SK-N-SH treated with all-trans-retinoic acid at 6 μM for 48 hours (cell line): ENCODE measurements at regions not wholly inside any gene's neighbourhood (a gene's known extent, or its start where the extent isn't known, plus 50 kb on each side); places are given as distances from the start of the nearest gene placed in this dataset.

Experiments
- ATAC-seq: fragments of 200-7000 bp; cut with Tn5 transposase; 3 replicates; pipeline ENCODE4 v1.9.1; 2020; ENCODE audit warnings: mild to moderate bottlenecking, moderate library complexity
- ARNTL ChIP-seq: fragments of 450-650 bp; formaldehyde crosslinking; IDR thresholded peaks from 2 replicates; pipeline ENCODE4 v1.5.0; 2020; ENCODE audit warnings: low read depth, mild to moderate bottlenecking, moderate library complexity, borderline replicate concordance
- CSDC2 ChIP-seq: fragments of 250-450 bp; sonication (Bioruptor Pico); IDR thresholded peaks from 2 replicates; pipeline ENCODE4 v1.5.0; 2020; ENCODE audit warnings: mild to moderate bottlenecking, moderate library complexity
- ESRRG ChIP-seq: fragments of 250-450 bp; sonication (Bioruptor Pico); IDR thresholded peaks from 2 replicates; pipeline ENCODE4 v1.6.1; 2021; ENCODE audit warnings: mild to moderate bottlenecking
- ISL1 ChIP-seq: fragments of 250-450 bp; sonication (Bioruptor Pico); IDR thresholded peaks from 2 replicates; pipeline ENCODE4 v2.1.2; 2022; ENCODE audit warnings: mild to moderate bottlenecking, moderate library complexity
- OSR1 ChIP-seq: fragments of 250-450 bp; sonication (Bioruptor Pico); IDR thresholded peaks from 2 replicates; pipeline ENCODE4 v1.8.0; 2022; ENCODE audit warnings: moderate library complexity, mild to moderate bottlenecking, inconsistent platforms
- PATZ1 ChIP-seq: fragments of 250-450 bp; sonication (Bioruptor Pico); IDR thresholded peaks from 2 replicates; pipeline ENCODE4 v1.8.0; 2020; ENCODE audit warnings: mild to moderate bottlenecking, moderate library complexity, borderline replicate concordance
- POU6F1 ChIP-seq: fragments of 250-450 bp; sonication (Bioruptor Pico); IDR thresholded peaks from 2 replicates; pipeline ENCODE4 v1.8.0; 2021; ENCODE audit warnings: low read depth, mild to moderate bottlenecking, moderate library complexity, borderline replicate concordance
- SNAI2 ChIP-seq: fragments of 250-450 bp; sonication (Bioruptor Pico); IDR thresholded peaks from 2 replicates; pipeline ENCODE4 v1.5.0; 2020; ENCODE audit warnings: mild to moderate bottlenecking, moderate library complexity
- TCF4 ChIP-seq: fragments of 250-450 bp; sonication (Bioruptor Pico); IDR thresholded peaks from 2 replicates; pipeline ENCODE4 v1.8.0; 2021; ENCODE audit warnings: mild to moderate bottlenecking, moderate library complexity, borderline replicate concordance
- ZC3H10 ChIP-seq: fragments of 250-450 bp; sonication (Bioruptor Pico); IDR thresholded peaks from 2 replicates; pipeline ENCODE4 v1.5.1; 2021; ENCODE audit warnings: mild to moderate bottlenecking, moderate library complexity
- ZFP3 ChIP-seq: fragments of 250-450 bp; sonication (Bioruptor Pico); IDR thresholded peaks from 2 replicates; pipeline ENCODE4 v1.5.0; 2020; ENCODE audit warnings: mild to moderate bottlenecking, moderate library complexity
- ZFP30 ChIP-seq: fragments of 450-650 bp; formaldehyde crosslinking; IDR thresholded peaks from 2 replicates; pipeline ENCODE4 v1.5.0; 2022; ENCODE audit warnings: mild to moderate bottlenecking, moderate library complexity
- ZNF8 ChIP-seq: fragments of 450-650 bp; formaldehyde crosslinking; IDR thresholded peaks from 2 replicates; pipeline ENCODE4 v1.5.0; 2020; ENCODE audit warnings: mild to moderate bottlenecking, moderate library complexity
- TF ChIP-seq, protein P1 (sequence below): fragments of 250-450 bp; sonication (Bioruptor Pico); IDR thresholded peaks from 2 replicates; pipeline ENCODE4 v1.5.1; 2020; ENCODE audit warnings: low read depth, mild to moderate bottlenecking, moderate library complexity

- TF ChIP-seq PATZ1 (no peak), ZC3H10 (CRISPR knock-in tag) (no peak), ARNTL (CRISPR knock-in tag) (no peak), SNAI2 (CRISPR knock-in tag) (no peak), ZFP3 (CRISPR knock-in tag) (peak; percentile 44; the same call in 1 of the 2 replicates), OSR1 (CRISPR knock-in tag) (no peak), ZNF8 (CRISPR knock-in tag) (no peak)
- TF ChIP-seq, protein P1, sequence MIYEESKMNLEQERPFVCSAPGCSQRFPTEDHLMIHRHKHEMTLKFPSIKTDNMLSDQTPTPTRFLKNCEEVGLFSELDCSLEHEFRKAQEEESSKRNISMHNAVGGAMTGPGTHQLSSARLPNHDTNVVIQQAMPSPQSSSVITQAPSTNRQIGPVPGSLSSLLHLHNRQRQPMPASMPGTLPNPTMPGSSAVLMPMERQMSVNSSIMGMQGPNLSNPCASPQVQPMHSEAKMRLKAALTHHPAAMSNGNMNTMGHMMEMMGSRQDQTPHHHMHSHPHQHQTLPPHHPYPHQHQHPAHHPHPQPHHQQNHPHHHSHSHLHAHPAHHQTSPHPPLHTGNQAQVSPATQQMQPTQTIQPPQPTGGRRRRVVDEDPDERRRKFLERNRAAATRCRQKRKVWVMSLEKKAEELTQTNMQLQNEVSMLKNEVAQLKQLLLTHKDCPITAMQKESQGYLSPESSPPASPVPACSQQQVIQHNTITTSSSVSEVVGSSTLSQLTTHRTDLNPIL (CRISPR knock-in tag): no peak
- peak; percentile 76 for ATAC-seq
Measured at GRCh38 chr12:116454950-116455447, 104.2 kb upstream of the MAP1LC3B2 start.

DNA sequence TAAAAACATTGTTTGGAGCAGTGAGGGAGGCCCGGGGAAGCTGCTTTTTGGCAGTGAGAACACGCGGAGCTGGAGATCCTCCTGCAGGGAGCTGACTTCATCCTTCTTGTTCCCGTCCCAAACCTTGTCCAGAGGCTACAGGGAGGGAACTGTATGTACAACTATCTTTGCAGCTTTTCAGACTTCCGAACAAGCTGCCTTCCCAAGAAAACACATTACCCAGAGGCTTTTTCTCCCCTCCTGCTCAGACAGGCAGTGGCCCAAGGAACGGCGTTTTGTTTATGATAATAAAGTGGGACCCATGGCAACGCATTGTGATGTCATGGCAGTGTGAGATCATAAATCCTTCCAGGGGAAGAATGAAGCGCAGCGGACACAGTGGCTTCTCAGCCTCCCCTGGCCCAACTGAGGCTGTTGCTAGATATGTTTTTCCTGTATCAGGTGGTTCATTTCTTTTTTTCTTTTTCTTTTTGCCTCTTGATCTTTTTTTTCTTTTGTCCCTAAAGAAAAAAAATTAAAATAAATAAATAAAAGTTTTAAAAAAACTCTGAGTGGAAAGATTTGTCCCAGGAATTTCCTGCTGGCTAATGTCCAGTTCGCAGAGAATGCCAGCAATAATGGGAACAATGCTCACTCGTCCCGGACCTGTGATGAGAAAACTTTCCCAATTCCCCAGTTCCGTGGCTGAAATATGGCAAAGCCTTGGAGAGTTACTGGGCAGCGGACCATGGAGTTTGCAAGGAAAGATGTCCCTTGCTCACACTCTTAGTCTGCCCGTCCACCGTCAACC lies 103.4 kb upstream of the MAP1LC3B2 start:
- TF ChIP-seq ISL1 (CRISPR knock-in tag) (0 out of 2 replicates have a peak, but pooled peaks have one; percentile 3), OSR1 (CRISPR knock-in tag) (no peak), CSDC2 (CRISPR knock-in tag) (no peak)
- peak; percentile 84 for ATAC-seq

DNA sequence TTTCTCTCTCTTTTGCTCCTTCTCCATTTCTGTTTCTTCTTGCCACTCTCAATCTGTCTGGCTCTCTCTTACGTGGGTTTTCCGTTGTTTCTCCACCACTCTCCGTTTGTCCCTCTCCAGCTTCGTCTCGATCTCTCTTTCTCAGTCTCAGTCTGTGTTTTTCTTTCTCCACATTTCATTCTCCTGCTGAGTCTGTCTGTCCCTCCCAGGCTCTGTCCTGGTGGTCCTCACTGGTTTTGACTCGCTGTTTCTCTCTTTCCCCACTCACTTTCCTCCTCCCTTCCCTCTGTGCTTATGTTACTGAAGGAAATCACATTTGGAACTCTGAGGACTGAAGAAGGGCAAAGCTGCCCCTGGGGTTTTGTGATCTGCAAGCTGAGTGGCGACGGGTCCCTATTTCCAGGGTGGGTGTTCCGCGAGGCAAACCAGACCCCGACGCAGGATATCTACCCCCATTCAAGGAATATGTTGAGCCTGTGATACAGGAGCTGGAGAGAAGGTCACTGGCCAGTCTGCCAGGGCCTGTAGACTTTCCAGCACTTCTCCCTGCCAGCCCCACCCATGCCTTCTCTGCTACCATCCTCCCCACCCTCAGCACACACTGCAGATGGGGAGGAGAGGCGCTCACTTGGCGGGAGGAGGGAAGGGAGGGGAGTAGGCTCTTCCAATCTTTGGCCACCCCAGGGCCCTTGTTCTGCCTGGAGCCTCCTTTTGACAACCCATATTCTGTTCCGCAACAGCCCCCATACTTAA lies 102.7 kb upstream of the MAP1LC3B2 start:
- ATAC-seq: peak; percentile 25
- TF ChIP-seq ZC3H10 (CRISPR knock-in tag) (no peak), ZFP3 (CRISPR knock-in tag) (0 out of 2 replicates have a peak, but pooled peaks have one; percentile 16), ZFP30 (CRISPR knock-in tag) (no peak)

- ATAC-seq: no peak
- TF ChIP-seq POU6F1 (CRISPR knock-in tag) (no peak), PATZ1 (no peak), ZC3H10 (CRISPR knock-in tag) (no peak), ESRRG (no peak), TCF4 (no peak)
Measured at GRCh38 chr12:116458492-116458891, 100.7 kb upstream of the MAP1LC3B2 start.

DNA sequence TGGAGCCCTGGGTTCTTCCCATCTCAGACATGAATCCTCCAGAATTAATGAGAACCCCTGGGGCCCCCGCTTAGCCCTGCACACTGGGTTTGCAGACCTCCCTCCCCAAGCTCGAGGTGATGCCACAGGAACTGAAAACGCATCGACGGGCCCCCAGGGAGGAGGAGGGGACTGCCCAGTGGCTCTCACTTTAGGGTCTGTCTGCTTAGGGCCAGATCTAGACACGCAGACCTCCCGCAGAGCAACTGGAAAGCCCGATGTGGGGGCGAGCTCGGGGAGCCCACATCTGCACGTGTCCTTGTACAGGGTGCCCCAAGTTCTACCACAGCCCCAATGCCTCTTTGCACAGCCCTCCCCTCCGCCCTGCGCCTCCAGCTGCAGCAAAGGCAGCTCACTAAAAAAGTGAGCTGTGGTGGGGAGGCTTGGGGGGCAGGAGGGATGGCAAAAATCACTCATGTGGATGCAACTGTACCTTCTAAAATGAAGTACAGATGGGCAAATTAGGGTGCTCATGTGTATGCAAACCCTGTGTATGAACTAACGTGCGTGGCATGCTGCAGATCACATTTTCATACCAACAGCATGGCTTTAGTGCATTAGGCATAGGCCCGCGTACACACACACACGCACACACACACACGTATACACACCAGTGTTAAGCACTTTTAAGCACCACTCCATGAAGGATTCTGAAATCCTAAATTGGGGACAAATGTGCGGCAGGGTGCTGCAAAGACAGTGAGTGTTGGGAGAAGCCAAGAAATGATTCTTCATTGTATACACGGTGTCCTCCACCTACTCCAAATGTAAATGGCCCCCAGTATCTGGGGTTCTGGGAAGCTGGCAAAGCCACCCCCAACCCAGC lies 99.9 kb upstream of the MAP1LC3B2 start:
- no peak for ATAC-seq
- TF ChIP-seq CSDC2 (CRISPR knock-in tag) (no peak), POU6F1 (CRISPR knock-in tag) (no peak), ZFP3 (CRISPR knock-in tag) (no peak), ESRRG (no peak), ZC3H10 (CRISPR knock-in tag) (no peak), TCF4 (no peak), ARNTL (CRISPR knock-in tag) (no peak)
- TF ChIP-seq, protein P1 (CRISPR knock-in tag): no peak
